SK-MEL-5 (cell line): ENCODE measurements at regions not wholly inside any gene's neighbourhood (a gene's known extent, or its start where the extent isn't known, plus 50 kb on each side); places are given as distances from the start of the nearest gene placed in this dataset.

ENCODE experiments used
- DNase-seq: peaks from one replicate; pipeline ENCODE4 v3.0.0-alpha.2; 2016; ENCODE audit warnings: low read depth, low spot score
- in situ Hi-C: cut with HindIII; loops from 2 replicates; pipeline ENCODE4 v1.10.0; 2016; ENCODE audit warnings: low sequenced_read_pairs, high pct_unique_total_duplicates, low pct_unique_long_range_greater_than_20kb

GRCh38 chr16:49967012-49967559 lies 57.9 kb upstream of the CNEP1R1 start:
- no peak for DNase-seq
- in situ Hi-C loops, result no loop called here

- in situ Hi-C loops, result no loop called here
- no peak for DNase-seq
Measured at GRCh38 chr16:49969091-49970030, 55.7 kb upstream of the CNEP1R1 start.

- in situ Hi-C loops, result no loop called here
- no peak for DNase-seq
Measured at GRCh38 chr16:49970797-49971431, 54.1 kb upstream of the CNEP1R1 start.

GRCh38 chr16:49972280-49972679 lies 52.7 kb upstream of the CNEP1R1 start:
- in situ Hi-C loops, result no loop called here

DNA sequence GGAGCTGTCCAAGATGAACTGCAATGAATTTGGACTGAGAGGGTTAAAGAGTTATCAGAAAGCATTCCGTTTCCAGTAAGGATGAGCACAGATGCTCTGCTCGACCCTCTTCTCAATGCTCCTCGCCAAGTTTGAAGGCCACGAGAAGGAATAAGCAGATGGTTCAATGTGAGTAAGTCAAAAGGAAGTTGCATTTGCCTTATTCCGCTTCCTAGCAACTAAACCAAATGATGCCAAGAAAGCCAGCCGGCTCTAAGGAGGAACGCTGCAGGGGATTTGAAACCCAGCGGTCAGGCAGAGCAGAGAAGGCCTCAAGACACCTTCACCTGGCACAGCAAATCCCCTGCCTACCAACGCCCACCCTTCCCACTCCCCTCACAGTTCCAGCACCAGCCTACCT lies 52.1 kb upstream of the CNEP1R1 start:
- in situ Hi-C loops, result no loop called here
- no peak for DNase-seq

More at GRCh38 chr16:49972280-49972679, 52.7 kb upstream of the CNEP1R1 start:
- DNase-seq, result no peak
